ENCODE measurements at regions not wholly inside any gene's neighbourhood (a gene's known extent, or its start where the extent isn't known, plus 50 kb on each side); places are given as distances from the start of the nearest gene placed in this dataset.

DNA sequence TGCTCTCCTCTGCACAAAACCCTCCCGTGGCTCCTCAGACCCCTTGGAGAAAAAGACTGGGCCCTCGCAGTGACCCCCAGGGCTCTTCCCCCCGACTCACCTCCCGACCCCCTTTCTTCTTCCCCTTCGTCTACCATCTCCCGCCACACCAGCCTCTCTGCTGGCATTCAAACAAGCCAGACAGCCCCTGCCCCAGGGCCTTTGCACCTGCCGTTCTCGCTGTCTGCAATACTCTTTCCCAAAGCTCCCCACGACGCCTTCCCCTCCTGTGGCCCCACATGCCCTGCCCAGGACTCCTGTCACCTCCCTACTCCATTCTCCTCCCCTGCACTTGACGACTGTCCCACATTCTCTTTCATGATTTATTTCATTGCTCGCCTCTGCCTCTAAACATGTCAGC, 115.7 kb downstream of the PHETA1 start:
- CTCF ChIA-PET = no interaction called here
- FAIRE-seq (no peak), DNase-seq (ENCODE audit: low read depth in 1 of 2, low spot score in 1 of 2) (no peak), ATAC-seq (no peak)
- Histone ChIP-seq H3K4me3 (no peak overlapping the region), H3K4me2 (no peak overlapping the region), H3K27ac (no peak overlapping the region), H3K4me1 (peaks cover 5% of the 10 kb centered on the region; the same call in 1 of the 3 replicates), H3K9me3 (no peaks in the 10 kb centered on the region)
- WGBS (ENCODE audit: missing lambda C conversion rate) = 44% methylated on average over 12 of the region's 12 CpGs
- POLR2A ChIA-PET = no interaction called here
- TF ChIP-seq MAZ (IDR thresholded peaks at IDR 0.05; ENCODE audit: borderline replicate concordance, low read depth, low read length) (no peak), POLR2AphosphoS2 (conservative IDR thresholded peaks at IDR 0.05; ENCODE audit: low read length) (no peak), CHD4 (IDR thresholded peaks at IDR 0.05; ENCODE audit: borderline replicate concordance) (no peak), MAFK (IDR thresholded peaks at IDR 0.05; ENCODE audit: partially characterized antibody) (no peak), JUN (IDR thresholded peaks at IDR 0.05) (no peak), CBX8 (IDR thresholded peaks at IDR 0.05) (no peak), NFE2L2 (conservative IDR thresholded peaks at IDR 0.05; ENCODE audit: low read length) (no peak), CEBPB (IDR thresholded peaks at IDR 0.05) (no peak), EP300 (IDR thresholded peaks at IDR 0.05) (no peak)
- TF ChIP-seq, protein P1, sequence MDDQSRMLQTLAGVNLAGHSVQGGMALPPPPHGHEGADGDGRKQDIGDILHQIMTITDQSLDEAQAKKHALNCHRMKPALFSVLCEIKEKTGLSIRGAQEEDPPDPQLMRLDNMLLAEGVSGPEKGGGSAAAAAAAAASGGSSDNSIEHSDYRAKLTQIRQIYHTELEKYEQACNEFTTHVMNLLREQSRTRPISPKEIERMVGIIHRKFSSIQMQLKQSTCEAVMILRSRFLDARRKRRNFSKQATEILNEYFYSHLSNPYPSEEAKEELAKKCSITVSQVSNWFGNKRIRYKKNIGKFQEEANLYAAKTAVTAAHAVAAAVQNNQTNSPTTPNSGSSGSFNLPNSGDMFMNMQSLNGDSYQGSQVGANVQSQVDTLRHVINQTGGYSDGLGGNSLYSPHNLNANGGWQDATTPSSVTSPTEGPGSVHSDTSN (IDR thresholded peaks at IDR 0.05) = no peak

DNA sequence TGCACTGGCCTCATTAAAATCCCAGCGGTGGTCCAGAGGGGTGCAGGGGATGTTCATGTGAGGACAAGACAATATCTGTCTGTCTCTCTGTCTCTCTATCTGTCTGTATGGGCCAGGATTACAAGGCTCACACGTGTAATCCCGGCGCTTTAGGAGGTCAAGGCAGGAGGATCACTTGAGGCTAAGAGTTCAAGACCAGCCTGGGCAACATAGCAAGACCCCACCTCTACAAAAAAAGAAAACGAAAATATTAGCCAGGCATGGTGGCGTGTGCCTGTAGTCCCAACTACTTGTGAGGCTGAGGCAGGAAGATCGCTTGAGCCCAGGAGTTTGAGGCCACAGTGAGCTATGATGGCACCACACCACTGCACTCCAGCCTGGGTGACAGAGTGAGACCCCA, 117.1 kb downstream of the PHETA1 start:
- DNase-seq (ENCODE audit: low read depth in 1 of 2, low spot score in 1 of 2) (no peak), FAIRE-seq (no peak), ATAC-seq (no peak)
- H3K27ac ChIP-seq = no peak overlapping the region
- H3K9me3 ChIP-seq = no peaks in the 10 kb centered on the region; the same call in 2 of the 3 replicates
- peaks cover 5% of the 10 kb centered on the region; the same call in 1 of the 3 replicates for H3K4me1 ChIP-seq
- no peak overlapping the region for H3K4me3 ChIP-seq
- 33% methylated on average over 7 of the region's 7 CpGs for WGBS (ENCODE audit: missing lambda C conversion rate)
- ChIA-PET POLR2A (no interaction called here), CTCF (interaction anchor here (1.1 kb wide), 1 partner anchor 17 kb away, joined by 3 read pairs; no protein-coding TSS in a partner anchor)
- H3K4me2 ChIP-seq = no peak overlapping the region
- TF ChIP-seq FOSL2 (IDR thresholded peaks at IDR 0.05) (no peak), FOSL2 (CRISPR knock-in tag; IDR thresholded peaks at IDR 0.05) (no peak), RFX5 (IDR thresholded peaks at IDR 0.05) (no peak), HOXB5 (CRISPR knock-in tag; IDR thresholded peaks at IDR 0.05) (no peak), FOXS1 (CRISPR knock-in tag; IDR thresholded peaks at IDR 0.05) (no peak), RCOR1 (IDR thresholded peaks at IDR 0.05; ENCODE audit: low read depth, low read length) (no peak)

DNA sequence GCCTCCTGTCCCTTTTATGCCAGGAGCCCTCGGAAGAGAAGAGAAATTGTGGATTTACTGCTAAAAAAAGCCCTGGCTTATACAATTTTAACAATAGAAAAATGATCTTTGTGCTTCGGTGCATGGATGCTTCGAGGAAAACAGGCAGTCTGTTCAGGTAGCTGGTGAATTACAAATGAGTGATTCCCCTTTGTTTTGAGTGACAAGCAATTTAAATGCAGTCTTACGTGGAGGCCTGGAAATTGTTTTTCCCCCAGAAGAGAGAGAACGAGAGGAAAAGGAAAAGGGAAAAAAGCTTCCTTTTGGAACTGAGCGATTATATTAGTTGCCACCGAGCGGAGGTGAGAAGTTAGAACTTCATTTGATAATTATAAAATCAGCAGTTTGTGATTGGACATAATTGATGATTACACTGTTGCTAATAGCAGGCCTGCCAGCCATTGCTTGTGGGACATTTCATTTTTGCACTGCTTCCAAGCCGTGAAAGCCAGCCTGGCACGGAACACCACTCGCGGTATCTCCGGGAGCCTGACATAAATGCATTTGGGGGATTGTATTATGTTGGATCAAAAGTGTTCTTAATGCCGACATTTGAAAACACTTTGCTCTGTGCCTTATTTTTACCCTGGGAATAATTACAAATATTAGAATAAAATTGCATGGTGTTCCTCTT, 117.7 kb downstream of the PHETA1 start:
- H3K4me1 ChIP-seq = peaks cover 5% of the 10 kb centered on the region; the same call in 1 of the 3 replicates
- no peak overlapping the region for H3K4me3 ChIP-seq
- no peak for FAIRE-seq
- ChIA-PET POLR2A (no interaction called here), CTCF (interaction anchor here (1.1 kb wide), 1 partner anchor 17 kb away, joined by 3 read pairs; no protein-coding TSS in a partner anchor)
- DNase-seq (ENCODE audit: low read depth in 1 of 2, low spot score in 1 of 2) = no peak
- peaks cover 4% of the 10 kb centered on the region; the same call in 2 of the 3 replicates for H3K9me3 ChIP-seq
- TF ChIP-seq ESRRA (IDR thresholded peaks at IDR 0.05; ENCODE audit: borderline replicate concordance, low read length) = no peak
- no peak for TF ChIP-seq CEBPB (IDR thresholded peaks at IDR 0.05)
- TF ChIP-seq, protein P1 (IDR thresholded peaks at IDR 0.05) = no peak
- no peak for TF ChIP-seq KDM1A (IDR thresholded peaks at IDR 0.05; ENCODE audit: low read depth)
- no peak for TF ChIP-seq JUNB (IDR thresholded peaks at IDR 0.05)
- no peak for TF ChIP-seq RCOR1 (IDR thresholded peaks at IDR 0.05; ENCODE audit: low read depth, low read length)
- no peak for TF ChIP-seq KDM5A (IDR thresholded peaks at IDR 0.05)
- no peak for TF ChIP-seq MAZ (IDR thresholded peaks at IDR 0.05; ENCODE audit: borderline replicate concordance, low read depth, low read length)
- TF ChIP-seq, protein P2, sequence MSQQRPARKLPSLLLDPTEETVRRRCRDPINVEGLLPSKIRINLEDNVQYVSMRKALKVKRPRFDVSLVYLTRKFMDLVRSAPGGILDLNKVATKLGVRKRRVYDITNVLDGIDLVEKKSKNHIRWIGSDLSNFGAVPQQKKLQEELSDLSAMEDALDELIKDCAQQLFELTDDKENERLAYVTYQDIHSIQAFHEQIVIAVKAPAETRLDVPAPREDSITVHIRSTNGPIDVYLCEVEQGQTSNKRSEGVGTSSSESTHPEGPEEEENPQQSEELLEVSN (IDR thresholded peaks at IDR 0.05; ENCODE audit: borderline replicate concordance, low read depth) = no peak
- TF ChIP-seq JUN (IDR thresholded peaks at IDR 0.05) = no peak
- TF ChIP-seq, protein P3, sequence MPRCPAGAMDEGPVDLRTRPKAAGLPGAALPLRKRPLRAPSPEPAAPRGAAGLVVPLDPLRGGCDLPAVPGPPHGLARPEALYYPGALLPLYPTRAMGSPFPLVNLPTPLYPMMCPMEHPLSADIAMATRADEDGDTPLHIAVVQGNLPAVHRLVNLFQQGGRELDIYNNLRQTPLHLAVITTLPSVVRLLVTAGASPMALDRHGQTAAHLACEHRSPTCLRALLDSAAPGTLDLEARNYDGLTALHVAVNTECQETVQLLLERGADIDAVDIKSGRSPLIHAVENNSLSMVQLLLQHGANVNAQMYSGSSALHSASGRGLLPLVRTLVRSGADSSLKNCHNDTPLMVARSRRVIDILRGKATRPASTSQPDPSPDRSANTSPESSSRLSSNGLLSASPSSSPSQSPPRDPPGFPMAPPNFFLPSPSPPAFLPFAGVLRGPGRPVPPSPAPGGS (IDR thresholded peaks at IDR 0.05) = no peak
- TF ChIP-seq, protein P4, sequence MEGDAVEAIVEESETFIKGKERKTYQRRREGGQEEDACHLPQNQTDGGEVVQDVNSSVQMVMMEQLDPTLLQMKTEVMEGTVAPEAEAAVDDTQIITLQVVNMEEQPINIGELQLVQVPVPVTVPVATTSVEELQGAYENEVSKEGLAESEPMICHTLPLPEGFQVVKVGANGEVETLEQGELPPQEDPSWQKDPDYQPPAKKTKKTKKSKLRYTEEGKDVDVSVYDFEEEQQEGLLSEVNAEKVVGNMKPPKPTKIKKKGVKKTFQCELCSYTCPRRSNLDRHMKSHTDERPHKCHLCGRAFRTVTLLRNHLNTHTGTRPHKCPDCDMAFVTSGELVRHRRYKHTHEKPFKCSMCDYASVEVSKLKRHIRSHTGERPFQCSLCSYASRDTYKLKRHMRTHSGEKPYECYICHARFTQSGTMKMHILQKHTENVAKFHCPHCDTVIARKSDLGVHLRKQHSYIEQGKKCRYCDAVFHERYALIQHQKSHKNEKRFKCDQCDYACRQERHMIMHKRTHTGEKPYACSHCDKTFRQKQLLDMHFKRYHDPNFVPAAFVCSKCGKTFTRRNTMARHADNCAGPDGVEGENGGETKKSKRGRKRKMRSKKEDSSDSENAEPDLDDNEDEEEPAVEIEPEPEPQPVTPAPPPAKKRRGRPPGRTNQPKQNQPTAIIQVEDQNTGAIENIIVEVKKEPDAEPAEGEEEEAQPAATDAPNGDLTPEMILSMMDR (IDR thresholded peaks at IDR 0.05) = no peak
- TF ChIP-seq, protein P5, sequence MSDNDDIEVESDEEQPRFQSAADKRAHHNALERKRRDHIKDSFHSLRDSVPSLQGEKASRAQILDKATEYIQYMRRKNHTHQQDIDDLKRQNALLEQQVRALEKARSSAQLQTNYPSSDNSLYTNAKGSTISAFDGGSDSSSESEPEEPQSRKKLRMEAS (IDR thresholded peaks at IDR 0.05) = no peak
- no peak for TF ChIP-seq FOSB (CRISPR knock-in tag; IDR thresholded peaks at IDR 0.05)
- TF ChIP-seq, protein P6, sequence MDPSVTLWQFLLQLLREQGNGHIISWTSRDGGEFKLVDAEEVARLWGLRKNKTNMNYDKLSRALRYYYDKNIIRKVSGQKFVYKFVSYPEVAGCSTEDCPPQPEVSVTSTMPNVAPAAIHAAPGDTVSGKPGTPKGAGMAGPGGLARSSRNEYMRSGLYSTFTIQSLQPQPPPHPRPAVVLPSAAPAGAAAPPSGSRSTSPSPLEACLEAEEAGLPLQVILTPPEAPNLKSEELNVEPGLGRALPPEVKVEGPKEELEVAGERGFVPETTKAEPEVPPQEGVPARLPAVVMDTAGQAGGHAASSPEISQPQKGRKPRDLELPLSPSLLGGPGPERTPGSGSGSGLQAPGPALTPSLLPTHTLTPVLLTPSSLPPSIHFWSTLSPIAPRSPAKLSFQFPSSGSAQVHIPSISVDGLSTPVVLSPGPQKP (IDR thresholded peaks at IDR 0.05; ENCODE audit: low read depth, low read length) = no peak
- no peak for TF ChIP-seq POLR2AphosphoS2 (conservative IDR thresholded peaks at IDR 0.05; ENCODE audit: low read length)
- no peak for TF ChIP-seq RFX5 (IDR thresholded peaks at IDR 0.05)
- H3K27ac ChIP-seq = no peak overlapping the region
- 66% methylated on average over 14 of the region's 14 CpGs for WGBS (ENCODE audit: missing lambda C conversion rate)
- no peak for ATAC-seq
- H3K4me2 ChIP-seq = no peak overlapping the region

Data from A549 (cell line).